Mucosa of descending colon (tissue), 3 donors: ENCODE measurements at regions not wholly inside any gene's neighbourhood (a gene's known extent, or its start where the extent isn't known, plus 50 kb on each side); places are given as distances from the start of the nearest gene placed in this dataset.

ENCODE experiments used
- ATAC-seq: fragments of 200-7000 bp; cut with Tn5 transposase; one replicate; pipeline ENCODE4 v1.9.1; 2020; ENCODE audit warnings: mild to moderate bottlenecking, moderate library complexity
- DNase-seq, 3 donors: peaks; one replicate each; pipeline ENCODE4 v3.0.0-alpha.2; 2020
- H3K36me3 ChIP-seq: fragments of 200-600 bp; one replicate; pipeline ENCODE4 v1.8.0; 2021; ENCODE audit warnings: low read depth, mild to moderate bottlenecking
- H3K4me1 ChIP-seq: fragments of 200-600 bp; one replicate; pipeline ENCODE4 v1.8.0; 2021; ENCODE audit warnings: low read depth, mild to moderate bottlenecking
- H3K4me3 ChIP-seq: fragments of 200-600 bp; one replicate; pipeline ENCODE4 v1.8.0; 2021; ENCODE audit warnings: mild to moderate bottlenecking
- H3K9me3 ChIP-seq: fragments of 200-600 bp; one replicate; pipeline ENCODE4 v1.8.0; 2021; ENCODE audit warnings: mild to moderate bottlenecking
- CTCF ChIP-seq: fragments of 200-600 bp; IDR thresholded peaks from one replicate; pipeline ENCODE4 v1.8.0; 2022; ENCODE audit warnings: antibody characterized with exemption, mild to moderate bottlenecking
- intact Hi-C, 2 donors: fragments of 100-400 bp; cut with DNase I in 1 of 2; cut with micrococcal nuclease in 1 of 2; formaldehyde crosslinking; loops; one replicate each; pipeline versions ENCODE4 v1.11.0 to v1.11.1; 2022; cut with DNase I, micrococcal nuclease
- donor health status: DM: no; HTN: no; CAD: no; lungs with moderate emphysema.
- donor health status: DM: no; HTN: no; CAD: no.
- donor health status: DM: no; HTN: yes; CAD: no.

DNA sequence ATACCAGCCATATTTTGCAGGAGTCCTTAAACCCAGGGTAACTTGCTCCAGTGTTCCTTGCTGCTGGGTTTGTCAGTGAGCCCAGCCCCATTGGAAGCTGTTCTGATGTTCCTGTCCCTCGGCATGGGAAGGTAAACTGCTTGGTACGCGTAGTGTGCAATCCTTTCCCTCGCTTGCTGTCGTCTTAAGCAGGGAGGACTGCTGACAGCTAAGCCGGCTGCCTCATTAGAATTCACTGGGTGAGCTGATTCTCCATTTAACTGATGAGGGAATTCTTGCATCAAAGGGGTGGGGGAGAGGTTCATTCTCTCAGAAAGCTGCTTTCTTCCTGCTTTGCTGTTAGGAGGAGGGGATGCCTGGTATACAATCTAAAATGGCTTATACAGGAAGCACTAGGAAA is 164.6 kb downstream of the MID1IP1 start:
- no peak for DNase-seq
- H3K9me3 ChIP-seq = no peaks in the 10 kb centered on the region
- intact Hi-C loops = no loop called here
- no peaks in the 10 kb centered on the region for H3K36me3 ChIP-seq
- no peak overlapping the region for H3K4me3 ChIP-seq
- no peak for ATAC-seq
- no peak for TF ChIP-seq CTCF
- H3K4me1 ChIP-seq = no peaks in the 10 kb centered on the region

DNA sequence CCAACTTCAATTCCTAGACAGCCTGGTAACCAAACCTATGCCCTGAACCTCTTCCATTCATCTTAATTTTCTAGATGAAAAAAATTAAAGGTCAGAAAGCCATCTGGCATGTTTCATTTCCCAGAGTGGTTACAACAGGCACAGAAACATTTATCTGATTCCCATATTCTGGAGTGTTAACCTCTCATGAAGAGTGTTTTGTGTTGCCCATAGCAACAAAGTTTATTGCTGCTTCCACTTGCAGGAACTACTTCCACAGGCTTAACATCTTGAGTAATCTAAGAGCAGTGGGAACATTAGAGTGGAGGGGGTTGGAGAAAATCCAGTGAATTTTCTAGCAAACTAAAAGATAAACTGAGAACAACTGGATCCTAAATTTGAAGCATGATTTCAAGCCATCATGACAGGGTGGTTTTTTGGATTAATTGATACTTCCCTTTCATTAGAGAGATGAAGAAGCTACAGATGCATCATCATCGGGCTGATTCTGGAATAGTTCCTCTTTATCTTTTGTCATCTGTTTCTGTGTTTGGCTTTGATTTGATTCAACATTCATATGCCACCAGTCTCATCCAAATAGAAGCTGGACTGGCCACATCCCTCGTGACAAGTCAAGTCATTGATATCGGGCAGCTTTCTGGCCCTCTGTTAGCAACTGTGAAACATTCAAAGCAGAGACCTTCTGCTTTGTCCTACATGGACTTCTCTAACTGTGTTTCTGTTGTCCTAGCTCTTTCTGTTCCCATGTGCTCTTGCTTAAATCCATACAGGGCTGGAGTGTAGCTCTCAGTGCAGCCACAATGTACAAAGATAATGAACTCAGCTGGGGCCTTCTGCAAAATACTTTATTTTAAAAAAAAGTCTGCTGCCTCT is 167.3 kb downstream of the MID1IP1 start:
- intact Hi-C loops = no loop called here
- DNase-seq = no peak
- TF ChIP-seq CTCF = no peak

DNA sequence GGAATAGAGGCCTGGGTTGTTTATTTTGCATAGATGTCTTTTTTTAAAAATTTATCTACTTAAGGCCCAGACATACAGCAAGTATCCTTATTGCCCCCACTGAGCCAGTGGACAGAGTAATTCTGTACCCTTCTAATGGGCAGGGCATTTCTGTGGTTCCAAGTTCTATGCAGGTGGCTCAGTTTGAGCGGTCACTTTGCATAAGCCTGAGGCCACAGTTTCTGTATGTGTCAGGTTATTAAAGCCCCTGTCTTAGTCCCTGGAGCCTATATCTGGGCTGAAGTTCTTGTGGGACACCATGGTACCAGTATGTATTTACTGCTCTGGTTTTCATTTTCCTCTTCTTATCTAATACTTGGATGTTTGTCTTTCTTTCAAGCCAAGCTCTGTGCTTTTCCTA is 168.8 kb downstream of the MID1IP1 start:
- ATAC-seq = no peak
- intact Hi-C loops = no loop called here
- Histone ChIP-seq H3K4me3 (no peak overlapping the region), H3K4me1 (no peaks in the 10 kb centered on the region), H3K36me3 (no peaks in the 10 kb centered on the region), H3K9me3 (no peaks in the 10 kb centered on the region)
- TF ChIP-seq CTCF = no peak
- no peak for DNase-seq

More for the DNA sequence above, 167.3 kb downstream of the MID1IP1 start:
- Histone ChIP-seq H3K4me3 (no peak overlapping the region), H3K9me3 (no peaks in the 10 kb centered on the region), H3K36me3 (no peaks in the 10 kb centered on the region), H3K4me1 (no peaks in the 10 kb centered on the region)
- ATAC-seq = peak; percentile 28

DNA sequence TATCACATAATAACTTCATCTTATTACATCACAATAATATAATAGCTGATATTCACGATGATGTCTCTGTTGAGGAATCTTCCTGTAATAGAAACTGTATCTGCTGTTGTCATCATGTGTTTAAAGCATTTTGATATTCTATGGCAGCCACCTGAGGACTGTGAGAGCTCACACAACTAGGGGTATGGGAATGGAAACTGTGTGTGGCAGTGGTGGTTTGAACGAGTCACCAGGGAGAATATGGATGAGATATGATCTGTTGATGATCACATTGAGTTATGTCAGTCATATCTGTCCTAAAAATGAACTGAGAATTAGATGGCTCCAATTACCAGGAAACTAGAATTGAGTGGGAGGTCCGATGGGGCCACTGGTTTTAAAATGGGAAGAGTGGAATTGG is 169.6 kb downstream of the MID1IP1 start:
- intact Hi-C loops = no loop called here
- Histone ChIP-seq H3K4me3 (no peak overlapping the region), H3K36me3 (no peaks in the 10 kb centered on the region), H3K9me3 (no peaks in the 10 kb centered on the region), H3K4me1 (no peaks in the 10 kb centered on the region)
- DNase-seq = no peak
- TF ChIP-seq CTCF = no peak
- no peak for ATAC-seq

- no peak for DNase-seq
- Histone ChIP-seq H3K4me3 (no peak overlapping the region), H3K9me3 (no peaks in the 10 kb centered on the region), H3K36me3 (no peaks in the 10 kb centered on the region), H3K4me1 (no peaks in the 10 kb centered on the region)
- no peak for TF ChIP-seq CTCF
- no peak for ATAC-seq
- intact Hi-C loops = no loop called here
Observed at GRCh38 chrX:38973322-38973721, 172.1 kb downstream of the MID1IP1 start.
